ENCODE measurements at regions not wholly inside any gene's neighbourhood (a gene's known extent, or its start where the extent isn't known, plus 50 kb on each side); places are given as distances from the start of the nearest gene placed in this dataset.
"Not testable (repeated sequence)": the region's sequence is repeated elsewhere in the genome, so short reads cannot be mapped to it uniquely, and the experiment has no call there.

DNA sequence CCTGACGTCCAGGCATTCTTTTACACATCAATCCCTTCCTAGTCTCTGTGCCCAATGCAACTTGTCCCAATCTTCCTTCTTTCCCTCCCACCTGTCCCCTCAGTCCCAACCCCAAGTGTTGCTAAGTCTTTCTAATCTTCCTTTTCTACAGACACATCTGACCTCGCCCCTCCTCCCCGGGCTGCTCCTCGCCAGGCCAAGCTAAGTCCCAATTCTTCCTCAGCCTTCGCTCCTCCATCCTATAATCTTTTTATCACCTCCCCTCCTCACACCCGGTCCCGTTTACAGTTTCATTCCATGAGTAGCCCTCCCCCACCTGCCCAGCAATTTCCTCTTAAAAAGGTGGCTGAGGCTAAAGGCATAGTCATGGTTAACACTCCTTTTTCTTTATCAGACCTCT is 413.3 kb upstream of the ST8SIA4 start:
- TF ChIP-seq, protein P1, sequence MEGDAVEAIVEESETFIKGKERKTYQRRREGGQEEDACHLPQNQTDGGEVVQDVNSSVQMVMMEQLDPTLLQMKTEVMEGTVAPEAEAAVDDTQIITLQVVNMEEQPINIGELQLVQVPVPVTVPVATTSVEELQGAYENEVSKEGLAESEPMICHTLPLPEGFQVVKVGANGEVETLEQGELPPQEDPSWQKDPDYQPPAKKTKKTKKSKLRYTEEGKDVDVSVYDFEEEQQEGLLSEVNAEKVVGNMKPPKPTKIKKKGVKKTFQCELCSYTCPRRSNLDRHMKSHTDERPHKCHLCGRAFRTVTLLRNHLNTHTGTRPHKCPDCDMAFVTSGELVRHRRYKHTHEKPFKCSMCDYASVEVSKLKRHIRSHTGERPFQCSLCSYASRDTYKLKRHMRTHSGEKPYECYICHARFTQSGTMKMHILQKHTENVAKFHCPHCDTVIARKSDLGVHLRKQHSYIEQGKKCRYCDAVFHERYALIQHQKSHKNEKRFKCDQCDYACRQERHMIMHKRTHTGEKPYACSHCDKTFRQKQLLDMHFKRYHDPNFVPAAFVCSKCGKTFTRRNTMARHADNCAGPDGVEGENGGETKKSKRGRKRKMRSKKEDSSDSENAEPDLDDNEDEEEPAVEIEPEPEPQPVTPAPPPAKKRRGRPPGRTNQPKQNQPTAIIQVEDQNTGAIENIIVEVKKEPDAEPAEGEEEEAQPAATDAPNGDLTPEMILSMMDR (IDR thresholded peaks at IDR 0.05) = not testable (repeated sequence)
- TF ChIP-seq POLR2AphosphoS5, POLR2A (IDR thresholded peaks at IDR 0.05): not testable (repeated sequence)

Data from suprapubic skin (tissue), 4 donors.